ENCODE measurements at regions not wholly inside any gene's neighbourhood (a gene's known extent, or its start where the extent isn't known, plus 50 kb on each side); places are given as distances from the start of the nearest gene placed in this dataset.

GRCh38 chr5:4640795-4641194, 499.3 kb upstream of the ADAMTS16 start:
- no peak for TF ChIP-seq POLR2A (IDR thresholded peaks at IDR 0.05)
- TF ChIP-seq, protein P1, sequence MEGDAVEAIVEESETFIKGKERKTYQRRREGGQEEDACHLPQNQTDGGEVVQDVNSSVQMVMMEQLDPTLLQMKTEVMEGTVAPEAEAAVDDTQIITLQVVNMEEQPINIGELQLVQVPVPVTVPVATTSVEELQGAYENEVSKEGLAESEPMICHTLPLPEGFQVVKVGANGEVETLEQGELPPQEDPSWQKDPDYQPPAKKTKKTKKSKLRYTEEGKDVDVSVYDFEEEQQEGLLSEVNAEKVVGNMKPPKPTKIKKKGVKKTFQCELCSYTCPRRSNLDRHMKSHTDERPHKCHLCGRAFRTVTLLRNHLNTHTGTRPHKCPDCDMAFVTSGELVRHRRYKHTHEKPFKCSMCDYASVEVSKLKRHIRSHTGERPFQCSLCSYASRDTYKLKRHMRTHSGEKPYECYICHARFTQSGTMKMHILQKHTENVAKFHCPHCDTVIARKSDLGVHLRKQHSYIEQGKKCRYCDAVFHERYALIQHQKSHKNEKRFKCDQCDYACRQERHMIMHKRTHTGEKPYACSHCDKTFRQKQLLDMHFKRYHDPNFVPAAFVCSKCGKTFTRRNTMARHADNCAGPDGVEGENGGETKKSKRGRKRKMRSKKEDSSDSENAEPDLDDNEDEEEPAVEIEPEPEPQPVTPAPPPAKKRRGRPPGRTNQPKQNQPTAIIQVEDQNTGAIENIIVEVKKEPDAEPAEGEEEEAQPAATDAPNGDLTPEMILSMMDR (IDR thresholded peaks at IDR 0.05): no peak

Data from Peyer's patch (tissue), 4 donors.